GM18499 (cell line): ENCODE measurements at regions not wholly inside any gene's neighbourhood (a gene's known extent, or its start where the extent isn't known, plus 50 kb on each side); places are given as distances from the start of the nearest gene placed in this dataset.

Source experiments
- ATAC-seq: cut with Tn5 transposase; IDR thresholded peaks from one replicate; pipeline ENCODE4 v1.9.1; 2021; ENCODE audit warnings: moderate number of reproducible peaks; ENCODE audit not compliant: insufficient read depth, unreplicated experiment

DNA sequence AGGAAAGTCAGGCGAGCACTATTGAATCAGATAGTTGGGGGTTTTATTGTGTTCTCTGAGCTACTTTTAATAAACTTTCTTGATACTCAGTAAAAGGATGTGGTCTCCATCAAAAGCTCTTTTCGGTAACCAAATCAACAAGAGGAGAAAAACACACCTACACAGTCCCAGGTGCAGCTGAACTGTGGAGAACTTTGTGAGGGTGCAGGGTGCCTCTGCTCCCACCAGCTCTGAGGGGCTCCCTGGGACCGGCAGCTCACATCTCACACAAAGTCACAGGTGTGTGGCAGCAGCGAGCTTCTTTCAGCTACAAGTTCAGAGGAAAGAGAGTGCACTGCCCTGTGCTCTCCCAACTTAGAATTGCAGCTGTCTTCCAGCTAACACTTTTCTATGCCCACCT is 650.4 kb downstream of the RNF144A start:
- ATAC-seq = no peak

DNA sequence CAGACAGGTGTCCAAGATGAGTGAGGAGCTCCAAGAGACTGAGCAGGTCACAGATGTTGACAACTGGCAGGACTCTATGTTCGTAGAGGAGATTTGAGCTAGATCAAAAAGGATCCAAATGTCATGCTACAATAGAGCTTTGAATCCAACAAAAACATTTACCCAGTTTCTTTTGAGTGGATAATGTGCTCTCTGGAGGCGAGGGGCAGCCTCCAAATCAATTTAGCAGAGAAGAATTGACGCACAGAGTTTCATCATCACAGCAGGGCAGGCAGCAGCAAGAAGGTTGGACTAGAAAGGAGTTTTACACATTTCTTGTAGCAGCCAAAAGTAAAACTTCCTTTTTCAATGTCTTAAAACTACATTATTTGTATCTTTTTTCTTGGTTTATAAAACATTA is 653.0 kb downstream of the RNF144A start:
- ATAC-seq = no peak

DNA sequence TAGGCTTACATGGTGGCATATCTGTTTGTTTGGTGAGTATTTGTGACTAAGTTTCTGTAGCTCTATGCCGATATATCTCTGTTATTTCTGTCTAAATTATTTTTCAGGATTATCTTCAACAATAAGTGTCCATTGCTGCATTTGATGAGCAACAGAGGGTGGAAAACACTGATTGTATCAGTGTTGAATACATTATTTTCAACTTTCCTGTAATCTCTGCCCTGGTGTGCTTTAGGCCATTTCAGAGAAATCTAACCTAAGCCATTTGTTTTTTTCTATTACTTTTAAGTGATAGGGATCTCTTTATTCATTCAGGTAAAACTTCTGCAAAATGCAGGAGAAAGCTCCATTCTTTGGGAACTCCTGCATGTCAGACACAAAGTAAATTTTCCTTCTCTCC is 654.5 kb downstream of the RNF144A start:
- no peak for ATAC-seq

DNA sequence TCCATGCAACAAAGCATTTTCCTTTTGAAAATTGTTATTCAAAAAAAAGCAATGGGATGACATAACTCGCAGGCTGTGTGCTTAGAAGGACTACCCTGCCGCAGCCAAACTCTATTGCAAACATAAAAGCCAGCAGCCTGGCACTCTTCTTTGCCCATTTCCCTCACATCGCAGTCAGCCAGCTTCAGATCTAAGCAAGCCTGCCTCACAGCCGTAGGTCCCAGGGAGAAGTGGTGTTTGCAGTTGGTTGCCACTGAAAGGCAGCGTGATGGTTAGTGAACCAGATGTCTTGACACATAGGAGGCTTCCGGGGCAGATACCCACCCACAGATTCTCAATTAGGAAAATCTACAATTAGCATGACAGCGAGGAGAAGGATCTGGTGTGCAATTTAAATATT is 655.2 kb downstream of the RNF144A start:
- ATAC-seq = no peak

- no peak for ATAC-seq
These were observed 656.1 kb downstream of the RNF144A start for GRCh38 chr2:7573166-7573825.

GRCh38 chr2:7574385-7574784 is 657.2 kb downstream of the RNF144A start:
- ATAC-seq = no peak

DNA sequence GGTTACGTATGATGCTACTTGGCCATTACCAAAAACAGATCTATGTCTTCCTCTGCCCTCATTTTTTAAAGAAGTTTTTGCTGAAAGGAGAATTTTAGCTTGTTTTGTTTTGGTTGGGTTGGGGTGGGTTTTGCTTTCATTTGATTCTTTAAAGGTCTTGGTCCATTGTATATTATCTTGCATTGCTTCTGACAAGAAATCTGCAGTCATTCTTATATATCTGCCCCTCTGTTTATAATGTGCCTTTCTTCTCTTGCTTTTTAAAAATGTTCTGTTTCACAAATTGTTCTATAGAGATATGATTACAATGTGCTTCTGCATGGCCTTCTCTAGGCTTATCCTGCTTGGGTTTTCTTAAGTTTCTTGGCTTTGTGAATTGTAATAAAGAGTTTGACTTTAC is 660.6 kb downstream of the RNF144A start:
- ATAC-seq = no peak

GRCh38 chr2:7584017-7584416 is 666.8 kb downstream of the RNF144A start:
- ATAC-seq = no peak

DNA sequence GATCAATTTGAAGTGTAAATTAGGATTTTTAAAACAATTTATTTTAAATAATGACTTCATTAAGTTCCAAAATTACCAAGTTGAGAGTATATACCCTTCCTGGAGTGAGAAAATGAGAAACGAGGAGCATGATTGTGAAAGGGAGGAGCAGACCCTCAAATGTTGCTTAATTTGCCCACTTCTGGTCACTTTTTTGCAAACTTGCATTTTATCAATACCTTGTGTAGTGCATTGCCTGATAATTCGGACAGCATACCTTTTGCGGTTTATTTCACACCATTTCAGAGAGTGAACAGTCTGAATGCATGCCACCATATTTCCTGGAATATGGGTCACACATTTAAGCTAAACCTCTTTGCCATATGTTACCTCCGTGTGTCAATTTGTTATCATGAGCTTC is 669.7 kb downstream of the RNF144A start:
- ATAC-seq = no peak

DNA sequence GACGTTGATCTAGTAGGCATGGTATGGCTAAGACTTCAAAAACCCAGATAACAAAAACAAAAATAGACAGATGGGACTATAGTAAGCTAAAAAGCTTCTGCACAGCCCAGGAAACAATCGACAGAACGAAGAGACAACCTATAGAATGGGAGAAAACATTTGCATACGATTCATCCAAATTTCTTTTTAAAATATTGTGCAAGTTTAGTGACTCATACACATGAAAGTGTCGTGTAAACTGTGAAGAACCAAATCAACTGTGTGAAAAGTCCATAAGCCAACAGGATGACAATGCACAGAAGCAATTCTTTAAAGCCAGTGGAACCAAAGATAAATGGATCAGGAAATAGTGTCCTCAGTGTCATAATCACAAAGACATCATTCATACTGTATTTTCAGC is 671.1 kb downstream of the RNF144A start:
- ATAC-seq = no peak

GRCh38 chr2:7592618-7593140 is 675.5 kb downstream of the RNF144A start:
- ATAC-seq = no peak

DNA sequence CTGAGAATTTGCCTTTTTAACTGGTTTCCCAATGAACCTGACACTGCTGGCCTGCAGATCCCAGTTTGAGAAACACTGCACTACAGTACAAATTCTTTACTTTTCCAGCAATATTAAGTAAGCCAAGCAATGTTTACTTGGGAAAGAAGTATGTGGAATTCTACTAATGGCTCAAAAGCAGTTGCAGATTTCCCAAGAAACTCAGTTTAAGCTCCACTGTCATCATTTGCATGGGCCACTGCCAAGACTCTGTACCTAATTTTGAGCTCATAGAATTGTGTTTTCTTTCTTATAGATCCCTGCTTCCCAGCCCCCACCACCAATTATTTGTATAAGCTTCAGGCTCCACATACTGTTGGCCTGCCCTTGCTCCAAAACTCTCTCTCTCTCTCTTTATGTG is 676.1 kb downstream of the RNF144A start:
- no peak for ATAC-seq

- ATAC-seq = no peak
These were observed 677.0 kb downstream of the RNF144A start for GRCh38 chr2:7594211-7594610.

GRCh38 chr2:7595206-7595605 is 678.0 kb downstream of the RNF144A start:
- ATAC-seq = no peak

- no peak for ATAC-seq
These were observed 681.2 kb downstream of the RNF144A start for GRCh38 chr2:7598402-7598801.

GRCh38 chr2:7599462-7600258 is 682.4 kb downstream of the RNF144A start:
- ATAC-seq = no peak

GRCh38 chr2:7601990-7602389 is 684.8 kb downstream of the RNF144A start:
- ATAC-seq = no peak

GRCh38 chr2:7604456-7604855 is 687.2 kb downstream of the RNF144A start:
- no peak for ATAC-seq

DNA sequence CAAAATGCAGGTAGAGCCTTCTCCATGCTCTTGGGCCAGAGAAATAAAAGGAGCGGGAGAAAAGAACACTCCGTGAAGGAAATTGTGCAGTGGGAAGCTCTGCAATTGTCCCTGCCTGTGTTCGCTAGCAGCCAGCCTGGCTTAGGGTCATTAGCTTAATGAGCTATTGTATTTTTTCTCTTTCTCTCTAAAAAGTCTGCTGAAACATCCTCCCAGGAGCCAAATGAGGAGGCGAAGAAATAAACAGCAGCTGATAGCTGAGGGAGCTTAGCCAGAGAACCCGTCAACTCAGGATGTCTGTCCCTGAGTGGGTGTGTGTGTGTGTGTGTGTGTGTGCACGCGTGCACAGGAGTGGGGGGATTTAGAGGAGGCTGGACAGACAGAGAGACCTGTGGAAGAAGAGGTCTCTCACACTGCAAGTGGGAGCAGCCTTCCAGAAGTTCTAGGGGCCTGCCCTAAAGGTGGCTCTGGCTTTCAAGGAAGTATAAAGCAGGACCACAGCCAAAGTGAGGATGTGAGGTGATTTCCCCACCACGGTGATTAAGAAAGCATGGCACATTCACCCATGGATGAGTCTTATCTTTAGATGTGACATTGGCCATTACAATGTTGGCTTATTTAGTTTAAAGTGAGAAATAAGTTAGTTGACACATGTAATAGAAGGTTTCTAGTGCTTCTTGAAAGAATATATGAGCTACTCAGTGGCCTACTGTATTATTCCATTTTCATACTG is 690.4 kb downstream of the RNF144A start:
- no peak for ATAC-seq

DNA sequence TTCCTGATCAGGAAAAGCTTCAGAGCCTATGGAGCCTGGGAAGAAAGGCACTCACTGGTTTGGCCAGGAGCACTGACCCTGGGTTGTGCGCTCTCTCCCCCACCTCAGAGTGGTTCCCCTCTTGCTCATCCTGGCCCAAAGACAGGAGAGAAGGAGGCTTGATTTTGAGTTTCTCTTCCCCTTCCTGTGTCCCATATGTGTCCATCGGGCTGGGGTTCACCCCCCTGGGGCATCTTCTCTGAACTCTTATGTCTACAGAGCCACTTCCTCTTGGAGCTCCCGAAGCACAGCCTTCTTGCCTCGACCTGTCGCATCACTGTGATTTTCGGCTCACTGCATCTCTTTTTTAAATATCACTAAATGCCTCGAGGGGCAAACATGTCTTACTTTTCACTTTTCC is 692.3 kb downstream of the RNF144A start:
- no peak for ATAC-seq

DNA sequence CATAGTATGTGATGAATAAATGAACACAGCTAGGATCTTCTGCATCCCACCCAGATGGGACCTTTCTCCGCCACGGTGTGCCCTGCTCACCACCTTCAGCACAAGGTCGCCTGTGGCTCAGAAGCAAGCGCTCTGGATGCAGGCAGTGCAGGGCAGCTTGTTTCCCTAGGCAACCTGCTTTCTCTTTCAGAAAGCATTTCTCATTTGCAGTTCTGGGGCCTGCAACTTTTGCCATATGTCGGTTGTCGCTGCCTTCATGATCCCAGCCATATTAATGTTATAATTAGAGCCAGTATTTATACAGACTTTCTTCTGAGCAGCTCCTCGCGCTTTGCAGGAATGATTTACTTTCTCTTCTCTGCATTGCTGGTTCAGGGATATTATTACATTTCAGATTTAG is 692.8 kb downstream of the RNF144A start:
- ATAC-seq = no peak
